Stimulated activated CD8-positive, alpha-beta memory T cell treated with anti-CD3 and anti-CD28 coated beads, Interleukin-4, amount 100 ng/mL, for 4 hours (primary cell): ENCODE measurements at regions not wholly inside any gene's neighbourhood (a gene's known extent, or its start where the extent isn't known, plus 50 kb on each side); places are given as distances from the start of the nearest gene placed in this dataset.

Source experiments
- DNase-seq, 2 donors: peaks; one replicate each; pipeline ENCODE4 v3.0.0-alpha.2; 2020; ENCODE audit warnings: low read depth in 2 of 2, low spot score in 1 of 2

DNA sequence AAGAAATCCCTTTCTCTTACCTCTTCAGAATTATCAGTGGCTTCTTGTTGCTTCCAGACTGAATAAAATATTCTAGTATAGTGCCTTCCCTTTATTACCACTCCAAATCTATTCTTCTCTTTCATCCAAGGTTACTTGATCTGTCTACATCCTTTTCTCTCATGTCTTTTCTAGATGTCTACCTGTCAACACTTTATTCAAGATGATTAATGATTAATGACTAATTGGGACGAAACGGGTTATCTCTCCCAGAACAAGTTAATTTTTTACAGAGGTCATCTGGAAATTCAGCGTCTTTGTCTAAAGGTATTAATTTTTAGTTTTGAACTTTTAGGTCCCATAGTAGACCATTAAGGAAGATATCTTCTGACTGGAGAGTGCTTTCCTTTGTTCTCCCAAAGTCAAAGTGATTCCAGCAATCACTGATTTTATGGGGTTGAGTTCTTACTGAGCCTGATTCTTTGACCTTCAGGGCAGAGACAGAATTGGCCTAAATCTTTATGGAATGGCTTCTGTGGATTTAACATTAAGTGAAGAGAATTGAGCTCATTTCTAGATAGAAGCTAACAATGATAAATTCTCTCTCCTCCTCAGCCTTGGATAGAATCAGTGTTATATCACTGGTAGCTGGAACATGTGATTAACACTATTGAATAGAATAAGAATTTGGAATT, 335.4 kb upstream of the TEX13C start:
- no peak for DNase-seq

DNA sequence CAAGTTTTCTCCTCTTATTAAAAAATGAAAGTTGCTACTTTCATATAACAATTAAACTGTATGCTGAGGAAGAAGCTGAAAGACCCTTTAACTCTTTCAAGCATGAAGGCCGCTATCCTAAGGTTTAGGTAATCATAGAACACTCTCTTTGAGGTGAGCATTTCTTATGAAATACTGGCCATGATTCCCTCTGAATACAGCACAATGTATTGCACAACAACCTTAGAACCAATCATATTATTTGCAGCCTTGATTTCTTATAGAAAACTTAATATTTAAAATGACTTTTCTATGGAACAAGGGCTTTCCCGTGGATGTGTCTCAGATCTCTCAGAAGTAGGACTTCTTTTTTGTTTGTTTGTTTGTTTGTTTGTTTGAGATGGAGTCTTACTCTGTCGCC, 333.4 kb upstream of the TEX13C start:
- DNase-seq, result no peak

DNA sequence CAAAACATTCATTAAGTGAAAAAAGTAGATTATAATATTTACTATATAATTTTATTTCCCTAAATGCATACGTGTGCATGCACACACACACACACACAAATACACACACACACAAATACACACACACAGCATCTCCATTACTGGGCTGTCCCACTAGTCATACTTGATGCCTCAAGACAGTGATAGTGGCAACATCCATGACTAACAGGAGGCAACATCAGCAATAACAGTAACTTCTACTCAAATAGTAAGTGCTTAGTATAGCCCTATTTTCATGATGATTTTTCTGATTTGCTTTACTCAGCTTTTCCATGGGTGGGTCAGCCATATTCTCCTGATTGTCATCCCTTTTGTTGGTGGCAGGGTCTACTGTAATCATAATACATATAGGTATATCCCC, 325.9 kb upstream of the TEX13C start:
- no peak for DNase-seq

- DNase-seq, result no peak
Measured at GRCh38 chrX:124994404-124994803, 325.3 kb upstream of the TEX13C start.

GRCh38 chrX:125003746-125004446, 315.8 kb upstream of the TEX13C start:
- no peak for DNase-seq

DNA sequence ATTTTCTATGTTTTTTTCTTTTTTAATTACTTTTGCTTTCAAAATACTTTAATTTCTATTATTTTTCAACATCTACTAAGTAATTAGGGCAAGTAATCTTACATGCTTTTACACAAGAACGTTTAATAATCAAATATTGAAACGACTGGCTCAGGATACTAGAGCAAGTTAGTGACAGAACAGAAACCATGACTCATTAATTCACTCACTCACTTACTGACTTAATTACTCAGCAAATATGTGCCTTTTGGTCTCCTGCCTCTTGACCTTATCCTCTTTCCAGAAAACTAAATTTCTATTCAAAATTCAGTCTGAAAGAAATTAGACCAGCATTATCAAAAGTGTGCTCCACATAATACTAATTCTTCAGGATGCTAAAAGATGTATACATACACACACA, 314.9 kb upstream of the TEX13C start:
- no peak for DNase-seq

DNA sequence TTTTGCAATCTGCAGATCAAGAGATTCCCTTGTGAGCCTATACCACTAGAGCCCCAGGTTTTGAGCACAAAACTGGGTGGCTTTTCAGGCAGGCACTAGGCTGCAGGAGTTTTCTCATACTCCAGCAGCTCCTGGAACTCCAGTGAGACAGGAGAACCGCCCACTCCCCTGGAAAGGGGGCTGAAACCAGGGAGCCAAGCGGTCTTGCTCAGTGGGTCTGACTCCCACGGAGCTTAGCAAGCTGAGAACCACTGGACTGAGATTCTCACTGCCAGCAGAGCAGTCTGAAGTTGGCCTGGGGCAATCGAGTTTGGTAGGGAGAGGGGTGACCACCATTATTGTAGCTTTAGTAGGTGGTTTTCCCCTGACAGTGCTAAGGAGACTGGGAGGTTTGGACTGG, 313.8 kb upstream of the TEX13C start:
- DNase-seq, result no peak

- no peak for DNase-seq
Measured at GRCh38 chrX:125006704-125007103, 313.0 kb upstream of the TEX13C start.

DNA sequence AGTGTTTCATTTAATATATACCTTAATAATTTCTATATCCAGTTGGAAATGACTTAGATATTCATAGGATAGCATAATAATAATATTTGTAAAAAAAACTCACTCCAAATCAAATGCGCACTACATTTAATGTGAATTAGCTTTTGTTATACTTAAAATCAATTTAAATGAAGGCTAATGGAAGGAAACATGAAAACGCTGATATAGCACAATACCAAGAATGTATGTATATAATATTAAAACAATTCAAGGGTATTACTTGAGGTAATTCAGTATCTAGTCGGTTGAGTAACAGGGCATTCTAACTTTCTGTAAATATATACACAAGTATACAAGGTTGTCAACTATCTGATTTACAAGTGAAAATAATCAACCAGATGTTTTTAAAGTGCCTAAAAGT, 307.1 kb upstream of the TEX13C start:
- no peak for DNase-seq

- DNase-seq, result no peak
Measured at GRCh38 chrX:125029131-125029530, 290.5 kb upstream of the TEX13C start.
